PFSK-1 (cell line): ENCODE measurements at regions not wholly inside any gene's neighbourhood (a gene's known extent, or its start where the extent isn't known, plus 50 kb on each side); places are given as distances from the start of the nearest gene placed in this dataset.

Source experiments
- POLR2AphosphoS5 ChIP-seq: IDR thresholded peaks from 2 replicates; pipeline ENCODE4 v1.6.1; 2012; ENCODE audit warnings: low read depth, mild to moderate bottlenecking, control low read depth, low read length, moderate library complexity
- TAF1 ChIP-seq: IDR thresholded peaks from 2 replicates; pipeline ENCODE4 v1.6.1; 2012; ENCODE audit warnings: low read length, control low read depth, borderline replicate concordance; ENCODE audit not compliant: insufficient read depth

- TF ChIP-seq POLR2AphosphoS5, result no peak
- TF ChIP-seq TAF1, result no peak
Measured at GRCh38 chr1:191052888-191053287, 575.2 kb upstream of the BRINP3 start.
